Stomach (tissue), 4 donors: ENCODE measurements at regions not wholly inside any gene's neighbourhood (a gene's known extent, or its start where the extent isn't known, plus 50 kb on each side); places are given as distances from the start of the nearest gene placed in this dataset.

ENCODE experiments used
- EP300 ChIP-seq: sonication (generic); formaldehyde crosslinking; IDR thresholded peaks from one replicate; pipeline ENCODE4 v1.6.1; 2017; ENCODE audit warnings: antibody characterized with exemption
- TF ChIP-seq, protein P1 (sequence below), 7 experiments: fragments of 450-650 bp in 4 of 7; fragments of 200-600 bp in 3 of 7; sonication (generic) in 3 of 7; IDR thresholded peaks; one replicate each; pipeline ENCODE4 v1.5.1; 2016 to 2019; ENCODE audit warnings: antibody characterized with exemption in 7 of 7, control low read depth in 2 of 7, mild to moderate bottlenecking in 1 of 7

DNA sequence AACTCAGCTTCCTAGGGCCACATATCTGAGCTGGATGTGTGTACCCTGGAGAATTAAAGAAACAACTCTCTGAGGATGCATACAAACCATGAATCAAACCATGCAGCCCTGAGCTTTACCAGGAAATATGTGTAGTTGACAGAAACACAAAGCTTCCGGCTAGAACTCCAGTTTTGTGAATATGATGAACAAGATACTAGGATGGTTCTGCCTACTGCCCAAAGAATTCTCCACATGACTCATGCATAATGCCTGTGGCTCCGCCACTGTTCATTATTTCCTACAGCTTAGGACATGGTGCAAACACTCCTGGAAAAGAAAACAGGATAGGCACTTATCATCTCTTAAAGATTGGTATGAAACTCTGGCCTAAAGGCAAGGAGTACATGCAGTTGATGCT is 343.4 kb downstream of the DNAH5 start:
- TF ChIP-seq, protein P1, sequence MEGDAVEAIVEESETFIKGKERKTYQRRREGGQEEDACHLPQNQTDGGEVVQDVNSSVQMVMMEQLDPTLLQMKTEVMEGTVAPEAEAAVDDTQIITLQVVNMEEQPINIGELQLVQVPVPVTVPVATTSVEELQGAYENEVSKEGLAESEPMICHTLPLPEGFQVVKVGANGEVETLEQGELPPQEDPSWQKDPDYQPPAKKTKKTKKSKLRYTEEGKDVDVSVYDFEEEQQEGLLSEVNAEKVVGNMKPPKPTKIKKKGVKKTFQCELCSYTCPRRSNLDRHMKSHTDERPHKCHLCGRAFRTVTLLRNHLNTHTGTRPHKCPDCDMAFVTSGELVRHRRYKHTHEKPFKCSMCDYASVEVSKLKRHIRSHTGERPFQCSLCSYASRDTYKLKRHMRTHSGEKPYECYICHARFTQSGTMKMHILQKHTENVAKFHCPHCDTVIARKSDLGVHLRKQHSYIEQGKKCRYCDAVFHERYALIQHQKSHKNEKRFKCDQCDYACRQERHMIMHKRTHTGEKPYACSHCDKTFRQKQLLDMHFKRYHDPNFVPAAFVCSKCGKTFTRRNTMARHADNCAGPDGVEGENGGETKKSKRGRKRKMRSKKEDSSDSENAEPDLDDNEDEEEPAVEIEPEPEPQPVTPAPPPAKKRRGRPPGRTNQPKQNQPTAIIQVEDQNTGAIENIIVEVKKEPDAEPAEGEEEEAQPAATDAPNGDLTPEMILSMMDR (IDR thresholded peaks at IDR 0.05), result no peak
- TF ChIP-seq EP300, result no peak
